Ishikawa (cell line): ENCODE measurements at regions not wholly inside any gene's neighbourhood (a gene's known extent, or its start where the extent isn't known, plus 50 kb on each side); places are given as distances from the start of the nearest gene placed in this dataset.

Source experiments
- CEBPB ChIP-seq: IDR thresholded peaks from 2 replicates; pipeline ENCODE4 v1.6.1; 2012
- EGR1 ChIP-seq: IDR thresholded peaks from 2 replicates; pipeline ENCODE4 v1.6.1; 2012
- EP300 ChIP-seq: IDR thresholded peaks from 2 replicates; pipeline ENCODE4 v1.6.1; 2012; ENCODE audit warnings: borderline replicate concordance
- FOXM1 ChIP-seq: IDR thresholded peaks from 2 replicates; pipeline ENCODE4 v1.6.1; 2012; ENCODE audit warnings: low read depth, borderline replicate concordance
- MAX ChIP-seq: IDR thresholded peaks from 2 replicates; pipeline ENCODE4 v1.6.1; 2012
- RAD21 ChIP-seq: IDR thresholded peaks from 2 replicates; pipeline ENCODE4 v1.6.1; 2012; ENCODE audit warnings: low read depth
- REST ChIP-seq: IDR thresholded peaks from 2 replicates; pipeline ENCODE4 v1.6.1; 2012; ENCODE audit warnings: low read depth, mild to moderate bottlenecking
- TAF1 ChIP-seq: IDR thresholded peaks from 2 replicates; pipeline ENCODE4 v1.6.1; 2012; ENCODE audit warnings: low read depth, mild to moderate bottlenecking
- TCF12 ChIP-seq: IDR thresholded peaks from 2 replicates; pipeline ENCODE4 v1.6.1; 2012; ENCODE audit warnings: low read depth
- TEAD4 ChIP-seq: IDR thresholded peaks from 2 replicates; pipeline ENCODE4 v1.6.1; 2012
- ZBTB7A ChIP-seq: IDR thresholded peaks from 2 replicates; pipeline ENCODE4 v1.6.1; 2012; ENCODE audit warnings: low read depth

- TF ChIP-seq EP300 (no peak), CEBPB (no peak), RAD21 (no peak), TCF12 (peak; percentile 45), EGR1 (no peak), MAX (no peak), FOXM1 (no peak), REST (no peak), TAF1 (no peak), ZBTB7A (no peak), TEAD4 (peak; percentile 52)
Measured at GRCh38 chr5:135179308-135179980, 145.4 kb upstream of the PITX1 start.
